Gastrocnemius medialis (tissue), 4 donors: ENCODE measurements at regions not wholly inside any gene's neighbourhood (a gene's known extent, or its start where the extent isn't known, plus 50 kb on each side); places are given as distances from the start of the nearest gene placed in this dataset.

Source experiments
- ATAC-seq, 2 donors: fragments of 150-250 bp; one replicate each; pipeline ENCODE4 v1.9.1; 2016
- DNase-seq, 2 donors: peaks; one replicate each; pipeline ENCODE4 v3.0.0-alpha.2; 2019
- H3K27ac ChIP-seq, 4 donors: fragments of 200-600 bp; sonication (generic); 1 replicate in 1 of 4; 2 replicates in 3 of 4; pipeline ENCODE4 v1.5.1; 2016 to 2018; ENCODE audit warnings: mild to moderate bottlenecking in 2 of 4, moderate library complexity in 1 of 4
- H3K27me3 ChIP-seq, 3 donors: fragments of 200-600 bp; sonication (generic) in 2 of 3; 1 replicate in 1 of 3; 2 replicates in 2 of 3; pipeline versions ENCODE4 v1.5.1 to v1.6.0; 2016 to 2019; ENCODE audit warnings: mild to moderate bottlenecking in 1 of 3, moderate library complexity in 1 of 3
- H3K36me3 ChIP-seq, 2 donors: fragments of 200-600 bp; sonication (generic) in 1 of 2; one replicate each; pipeline ENCODE4 v1.5.1; 2017 to 2018
- H3K4me1 ChIP-seq, 2 donors: fragments of 200-600 bp; sonication (generic) in 1 of 2; one replicate each; pipeline ENCODE4 v1.5.1; 2016 to 2017; ENCODE audit warnings: mild to moderate bottlenecking in 2 of 2
- H3K4me3 ChIP-seq, 4 donors: fragments of 200-600 bp; sonication (generic) in 3 of 4; 1 replicate in 1 of 4; 2 replicates in 3 of 4; pipeline ENCODE4 v1.5.1; 2016 to 2019; ENCODE audit warnings: mild to moderate bottlenecking in 2 of 4
- H3K9me3 ChIP-seq, 3 donors: fragments of 200-600 bp; sonication (generic) in 2 of 3; 1 replicate in 1 of 3; 2 replicates in 2 of 3; pipeline ENCODE4 v1.5.1; 2016 to 2019
- CTCF ChIP-seq, 5 experiments: fragments of 450-650 bp in 3 of 5; fragments of 200-600 bp in 2 of 5; sonication (generic) in 2 of 5; IDR thresholded peaks in 4 of 5; conservative IDR thresholded peaks in 1 of 5; 1 replicate in 4 of 5; 2 replicates in 1 of 5; pipeline ENCODE4 v1.5.1; 2016 to 2019; ENCODE audit warnings: antibody characterized with exemption in 5 of 5, mild to moderate bottlenecking in 3 of 5, moderate library complexity in 3 of 5
- POLR2A ChIP-seq, 2 donors: fragments of 450-650 bp; IDR thresholded peaks; one replicate each; pipeline ENCODE4 v1.6.1; 2017; ENCODE audit warnings: antibody characterized with exemption in 2 of 2, mild to moderate bottlenecking in 2 of 2, moderate library complexity in 2 of 2
- in situ Hi-C, 4 donors: fragments of 200-750 bp; cut with MboI; loops; one replicate each; pipeline versions ENCODE4 v1.15.0 to v1.8.0; 2017; ENCODE audit warnings: low sequenced_read_pairs in 4 of 4
- intact Hi-C: fragments of 100-400 bp; cut with DNase I; formaldehyde crosslinking; loops from one replicate; pipeline ENCODE4 v1.15.1; 2023; ENCODE audit warnings: low total_unique reads

GRCh38 chr10:56068040-56068439, 293.0 kb downstream of the ZWINT start:
- Histone ChIP-seq H3K4me1 (no peaks in the 10 kb centered on the region), H3K4me3 (no peak overlapping the region), H3K27me3 (no peaks in the 10 kb centered on the region), H3K36me3 (no peaks in the 10 kb centered on the region), H3K9me3 (no peaks in the 10 kb centered on the region), H3K27ac (no peak overlapping the region)
- TF ChIP-seq CTCF (IDR thresholded peaks at IDR 0.05 in 4 of 5, conservative IDR thresholded peaks at IDR 0.05 in 1 of 5) (no peak), POLR2A (IDR thresholded peaks at IDR 0.05) (no peak)
- no peak for ATAC-seq
- in situ Hi-C loops = no loop called here
- no peak for DNase-seq
- intact Hi-C loops = no loop called here

GRCh38 chr10:56063642-56064041, 297.4 kb downstream of the ZWINT start:
- no peak overlapping the region for H3K27ac ChIP-seq
- no peaks in the 10 kb centered on the region for H3K27me3 ChIP-seq
- intact Hi-C loops (no loop called here), in situ Hi-C loops (no loop called here)
- no peak for DNase-seq
- TF ChIP-seq POLR2A (IDR thresholded peaks at IDR 0.05) = no peak
- H3K9me3 ChIP-seq = no peaks in the 10 kb centered on the region
- no peaks in the 10 kb centered on the region for H3K36me3 ChIP-seq
- no peak overlapping the region for H3K4me3 ChIP-seq
- ATAC-seq = no peak
- no peaks in the 10 kb centered on the region for H3K4me1 ChIP-seq

- Histone ChIP-seq H3K27me3 (no peaks in the 10 kb centered on the region), H3K36me3 (no peaks in the 10 kb centered on the region), H3K27ac (no peak overlapping the region), H3K4me3 (no peak overlapping the region), H3K9me3 (no peaks in the 10 kb centered on the region), H3K4me1 (no peaks in the 10 kb centered on the region)
- no peak for DNase-seq
- in situ Hi-C loops = no loop called here
- TF ChIP-seq CTCF (IDR thresholded peaks at IDR 0.05 in 4 of 5, conservative IDR thresholded peaks at IDR 0.05 in 1 of 5) (no peak), POLR2A (IDR thresholded peaks at IDR 0.05) (no peak)
- no peak for ATAC-seq
- intact Hi-C loops = no loop called here
Observed at GRCh38 chr10:56057860-56058259, 303.2 kb downstream of the ZWINT start.

GRCh38 chr10:56035489-56035888, 325.6 kb downstream of the ZWINT start:
- Histone ChIP-seq H3K4me3 (no peak overlapping the region), H3K9me3 (no peaks in the 10 kb centered on the region), H3K27ac (no peak overlapping the region), H3K36me3 (no peaks in the 10 kb centered on the region), H3K4me1 (no peaks in the 10 kb centered on the region), H3K27me3 (no peaks in the 10 kb centered on the region)
- intact Hi-C loops = no loop called here
- no peak for DNase-seq
- in situ Hi-C loops = no loop called here
- ATAC-seq = no peak
- TF ChIP-seq CTCF (IDR thresholded peaks at IDR 0.05 in 4 of 5, conservative IDR thresholded peaks at IDR 0.05 in 1 of 5) (no peak), POLR2A (IDR thresholded peaks at IDR 0.05) (no peak)

GRCh38 chr10:56028298-56029132, 332.5 kb downstream of the ZWINT start:
- DNase-seq = no peak
- ATAC-seq = no peak
- Histone ChIP-seq H3K27me3 (no peaks in the 10 kb centered on the region), H3K4me3 (no peak overlapping the region), H3K36me3 (no peaks in the 10 kb centered on the region), H3K9me3 (no peaks in the 10 kb centered on the region), H3K4me1 (no peaks in the 10 kb centered on the region), H3K27ac (no peak overlapping the region)
- intact Hi-C loops = no loop called here
- TF ChIP-seq CTCF (IDR thresholded peaks at IDR 0.05 in 4 of 5, conservative IDR thresholded peaks at IDR 0.05 in 1 of 5) (no peak), POLR2A (IDR thresholded peaks at IDR 0.05) (no peak)
- in situ Hi-C loops = no loop called here
